ENCODE measurements at regions not wholly inside any gene's neighbourhood (a gene's known extent, or its start where the extent isn't known, plus 50 kb on each side); places are given as distances from the start of the nearest gene placed in this dataset.

GRCh38 chr18:75128911-75129716 is 79.8 kb downstream of the PTGR3 start:
- TF ChIP-seq USF2 (IDR thresholded peaks at IDR 0.05; ENCODE audit: borderline replicate concordance, low read depth, low read length) (no peak), CTCF (IDR thresholded peaks at IDR 0.05) (no peak), REST (IDR thresholded peaks at IDR 0.05; ENCODE audit: low read depth, low read length) (no peak), JUND (IDR thresholded peaks at IDR 0.05) (no peak), RFX5 (IDR thresholded peaks at IDR 0.05; ENCODE audit: low read length) (no peak), ZBTB33 (IDR thresholded peaks at IDR 0.05; ENCODE audit: borderline replicate concordance, low read depth) (no peak), ELF1 (IDR thresholded peaks at IDR 0.05) (no peak), POLR2AphosphoS5 (IDR thresholded peaks at IDR 0.05; ENCODE audit: low read depth, low read length) (no peak), USF1 (IDR thresholded peaks at IDR 0.05; ENCODE audit: borderline replicate concordance, low read depth) (no peak), RXRA (IDR thresholded peaks at IDR 0.05; ENCODE audit: borderline replicate concordance, low read depth) (no peak), EP300 (IDR thresholded peaks at IDR 0.05; ENCODE audit: borderline replicate concordance in 1 of 2, low read depth in 1 of 2, low read length in 1 of 2) (no peak), TCF12 (IDR thresholded peaks at IDR 0.05) (no peak), MAX (IDR thresholded peaks at IDR 0.05; ENCODE audit: low read depth) (no peak), TEAD4 (IDR thresholded peaks at IDR 0.05; ENCODE audit: borderline replicate concordance, insufficient read depth) (no peak)

Data from SK-N-SH (cell line).